ENCODE measurements at regions not wholly inside any gene's neighbourhood (a gene's known extent, or its start where the extent isn't known, plus 50 kb on each side); places are given as distances from the start of the nearest gene placed in this dataset.

DNA sequence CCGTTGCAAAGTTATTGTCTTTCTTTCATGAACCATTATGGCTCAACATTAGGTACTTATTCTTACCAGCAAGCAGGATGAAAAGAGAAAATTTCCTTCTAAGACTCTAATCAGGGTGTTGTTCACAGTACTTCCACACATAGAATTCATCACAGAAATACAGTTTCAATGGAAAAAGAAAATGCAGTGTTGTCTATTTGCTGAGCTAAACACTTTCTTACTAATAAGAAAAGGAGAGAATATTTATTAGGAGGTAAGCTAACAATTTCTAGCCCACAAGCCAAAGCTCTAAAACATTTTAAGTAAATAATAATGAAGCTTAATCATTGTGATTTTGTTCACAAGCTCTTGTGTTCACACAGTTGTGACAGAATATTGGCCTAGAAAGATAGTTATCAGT is 1772.8 kb upstream of the PCDH7 start:
- TF ChIP-seq, protein P1, sequence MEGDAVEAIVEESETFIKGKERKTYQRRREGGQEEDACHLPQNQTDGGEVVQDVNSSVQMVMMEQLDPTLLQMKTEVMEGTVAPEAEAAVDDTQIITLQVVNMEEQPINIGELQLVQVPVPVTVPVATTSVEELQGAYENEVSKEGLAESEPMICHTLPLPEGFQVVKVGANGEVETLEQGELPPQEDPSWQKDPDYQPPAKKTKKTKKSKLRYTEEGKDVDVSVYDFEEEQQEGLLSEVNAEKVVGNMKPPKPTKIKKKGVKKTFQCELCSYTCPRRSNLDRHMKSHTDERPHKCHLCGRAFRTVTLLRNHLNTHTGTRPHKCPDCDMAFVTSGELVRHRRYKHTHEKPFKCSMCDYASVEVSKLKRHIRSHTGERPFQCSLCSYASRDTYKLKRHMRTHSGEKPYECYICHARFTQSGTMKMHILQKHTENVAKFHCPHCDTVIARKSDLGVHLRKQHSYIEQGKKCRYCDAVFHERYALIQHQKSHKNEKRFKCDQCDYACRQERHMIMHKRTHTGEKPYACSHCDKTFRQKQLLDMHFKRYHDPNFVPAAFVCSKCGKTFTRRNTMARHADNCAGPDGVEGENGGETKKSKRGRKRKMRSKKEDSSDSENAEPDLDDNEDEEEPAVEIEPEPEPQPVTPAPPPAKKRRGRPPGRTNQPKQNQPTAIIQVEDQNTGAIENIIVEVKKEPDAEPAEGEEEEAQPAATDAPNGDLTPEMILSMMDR (IDR thresholded peaks at IDR 0.05; ENCODE audit: low read depth, low read length, poor library complexity, severe bottlenecking), result no peak
- no peak for TF ChIP-seq EZH2phosphoT487 (IDR thresholded peaks at IDR 0.05; ENCODE audit: borderline replicate concordance, low read length)

Data from DOHH2 (cell line).